OCI-LY3 (cell line): ENCODE measurements at regions not wholly inside any gene's neighbourhood (a gene's known extent, or its start where the extent isn't known, plus 50 kb on each side); places are given as distances from the start of the nearest gene placed in this dataset.

Experiments
- CTCF ChIP-seq: fragments of 200-600, 300-600 bp; sonication (generic); IDR thresholded peaks from 2 replicates; pipeline ENCODE4 v1.5.1; 2014; ENCODE audit warnings: antibody characterized with exemption, low read length, low read depth
- EZH2phosphoT487 ChIP-seq: fragments of 200-600 bp; shearing (Covaris generic); IDR thresholded peaks from 2 replicates; pipeline ENCODE4 v1.6.1; 2018; ENCODE audit warnings: antibody characterized with exemption, mixed run types, low read depth

GRCh38 chr1:162916821-162917613, 56.0 kb upstream of the CCDC190 start:
- TF ChIP-seq CTCF (no peak), EZH2phosphoT487 (no peak)
